ENCODE measurements at regions not wholly inside any gene's neighbourhood (a gene's known extent, or its start where the extent isn't known, plus 50 kb on each side); places are given as distances from the start of the nearest gene placed in this dataset.

- Histone ChIP-seq H3K27me3 (ENCODE audit: low read length) (peaks cover 62% of the 10 kb centered on the region), H3K27ac (ENCODE audit: low read length) (no peak overlapping the region), H2AFZ (ENCODE audit: low read length) (no peak overlapping the region), H3K9ac (ENCODE audit: low read length) (no peak overlapping the region), H3K4me3 (ENCODE audit: low read length) (no peak overlapping the region), H4K20me1 (ENCODE audit: low read length) (no peaks in the 10 kb centered on the region), H3K4me2 (ENCODE audit: low read length) (no peak overlapping the region), H3K9me2 (replicated peaks; ENCODE audit: low read length) (no peaks in the 10 kb centered on the region), H3K79me2 (ENCODE audit: low read length) (no peaks in the 10 kb centered on the region), H3F3A (ENCODE audit: low read length, unreplicated experiment) (no peaks in the 10 kb centered on the region), H3K9me3 (ENCODE audit: low read length) (no peaks in the 10 kb centered on the region), H3K4me1 (ENCODE audit: insufficient read depth, low read length) (no peaks in the 10 kb centered on the region), H3K36me3 (ENCODE audit: low read depth, low read length) (no peaks in the 10 kb centered on the region)
- no TSS peak for BruUV-seq (replicated peaks)
- ChIA-PET CTCF (no interaction called here), POLR2A (ENCODE audit: unreplicated experiment) (no interaction called here)
- ATAC-seq, result no peak
- no peak for TF ChIP-seq CTCF (conservative IDR thresholded peaks at IDR 0.05; ENCODE audit: low read depth, low read length)
- TF ChIP-seq EZH2 (IDR thresholded peaks at IDR 0.05; ENCODE audit: low read length, unreplicated experiment), result no peak
- TF ChIP-seq EZH2phosphoT487 (IDR thresholded peaks at IDR 0.05; ENCODE audit: borderline replicate concordance, low read length), result no peak
- intact Hi-C loops (cut with micrococcal nuclease), result no loop called here
- no peak for DNase-seq
Measured at GRCh38 chr1:95339377-95339776, 105.4 kb downstream of the RWDD3 start.

GRCh38 chr1:95340061-95340460 is 106.1 kb downstream of the RWDD3 start:
- Histone ChIP-seq H3K36me3 (ENCODE audit: low read depth, low read length) (no peaks in the 10 kb centered on the region), H3K4me3 (ENCODE audit: low read length) (no peak overlapping the region), H3K9ac (ENCODE audit: low read length) (no peak overlapping the region), H3K9me2 (replicated peaks; ENCODE audit: low read length) (no peaks in the 10 kb centered on the region), H3K9me3 (ENCODE audit: low read length) (no peaks in the 10 kb centered on the region), H2AFZ (ENCODE audit: low read length) (no peak overlapping the region), H3F3A (ENCODE audit: low read length, unreplicated experiment) (no peaks in the 10 kb centered on the region), H3K27me3 (ENCODE audit: low read length) (peaks cover 68% of the 10 kb centered on the region), H3K4me2 (ENCODE audit: low read length) (no peak overlapping the region), H3K79me2 (ENCODE audit: low read length) (no peaks in the 10 kb centered on the region), H4K20me1 (ENCODE audit: low read length) (no peaks in the 10 kb centered on the region), H3K4me1 (ENCODE audit: insufficient read depth, low read length) (no peaks in the 10 kb centered on the region), H3K27ac (ENCODE audit: low read length) (no peak overlapping the region)
- ChIA-PET POLR2A (ENCODE audit: unreplicated experiment) (no interaction called here), CTCF (no interaction called here)
- no TSS peak for BruUV-seq (replicated peaks)
- intact Hi-C loops (cut with micrococcal nuclease), result no loop called here
- DNase-seq (no peak), ATAC-seq (no peak)
- no peak for TF ChIP-seq EZH2phosphoT487 (IDR thresholded peaks at IDR 0.05; ENCODE audit: borderline replicate concordance, low read length)
- TF ChIP-seq CTCF (conservative IDR thresholded peaks at IDR 0.05; ENCODE audit: low read depth, low read length), result no peak
- no peak for TF ChIP-seq EZH2 (IDR thresholded peaks at IDR 0.05; ENCODE audit: low read length, unreplicated experiment)

- DNase-seq, result no peak
- no peaks in the 10 kb centered on the region for H3F3A ChIP-seq (ENCODE audit: low read length, unreplicated experiment)
- H3K79me2 ChIP-seq (ENCODE audit: low read length), result no peaks in the 10 kb centered on the region
- no peak overlapping the region for H3K4me3 ChIP-seq (ENCODE audit: low read length)
- ATAC-seq, result no peak
- H3K4me1 ChIP-seq (ENCODE audit: insufficient read depth, low read length), result no peaks in the 10 kb centered on the region
- H3K9ac ChIP-seq (ENCODE audit: low read length), result no peak overlapping the region
- no peaks in the 10 kb centered on the region for H3K9me2 ChIP-seq (replicated peaks; ENCODE audit: low read length)
- TF ChIP-seq CTCF (conservative IDR thresholded peaks at IDR 0.05; ENCODE audit: low read depth, low read length) (no peak), EZH2 (IDR thresholded peaks at IDR 0.05; ENCODE audit: low read length, unreplicated experiment) (no peak), EZH2phosphoT487 (IDR thresholded peaks at IDR 0.05; ENCODE audit: borderline replicate concordance, low read length) (no peak)
- CTCF ChIA-PET, result interaction anchor here (0.6 kb wide), 1 partner anchor 1492 kb away, joined by 3 read pairs; no protein-coding TSS in a partner anchor
- peaks cover 74% of the 10 kb centered on the region for H3K27me3 ChIP-seq (ENCODE audit: low read length)
- no peak overlapping the region for H3K27ac ChIP-seq (ENCODE audit: low read length)
- H3K4me2 ChIP-seq (ENCODE audit: low read length), result no peak overlapping the region
- H2AFZ ChIP-seq (ENCODE audit: low read length), result no peak overlapping the region
- POLR2A ChIA-PET (ENCODE audit: unreplicated experiment), result interaction anchor here (0.7 kb wide), 1 partner anchor 1998 kb away, joined by 3 read pairs; no protein-coding TSS in a partner anchor
- intact Hi-C loops (cut with micrococcal nuclease), result no loop called here
- H4K20me1 ChIP-seq (ENCODE audit: low read length), result no peaks in the 10 kb centered on the region
- BruUV-seq (replicated peaks), result no TSS peak
- no peaks in the 10 kb centered on the region for H3K36me3 ChIP-seq (ENCODE audit: low read depth, low read length)
- H3K9me3 ChIP-seq (ENCODE audit: low read length), result no peaks in the 10 kb centered on the region
Measured at GRCh38 chr1:95352767-95353166, 118.8 kb downstream of the RWDD3 start.
